ENCODE measurements at regions not wholly inside any gene's neighbourhood (a gene's known extent, or its start where the extent isn't known, plus 50 kb on each side); places are given as distances from the start of the nearest gene placed in this dataset.

DNA sequence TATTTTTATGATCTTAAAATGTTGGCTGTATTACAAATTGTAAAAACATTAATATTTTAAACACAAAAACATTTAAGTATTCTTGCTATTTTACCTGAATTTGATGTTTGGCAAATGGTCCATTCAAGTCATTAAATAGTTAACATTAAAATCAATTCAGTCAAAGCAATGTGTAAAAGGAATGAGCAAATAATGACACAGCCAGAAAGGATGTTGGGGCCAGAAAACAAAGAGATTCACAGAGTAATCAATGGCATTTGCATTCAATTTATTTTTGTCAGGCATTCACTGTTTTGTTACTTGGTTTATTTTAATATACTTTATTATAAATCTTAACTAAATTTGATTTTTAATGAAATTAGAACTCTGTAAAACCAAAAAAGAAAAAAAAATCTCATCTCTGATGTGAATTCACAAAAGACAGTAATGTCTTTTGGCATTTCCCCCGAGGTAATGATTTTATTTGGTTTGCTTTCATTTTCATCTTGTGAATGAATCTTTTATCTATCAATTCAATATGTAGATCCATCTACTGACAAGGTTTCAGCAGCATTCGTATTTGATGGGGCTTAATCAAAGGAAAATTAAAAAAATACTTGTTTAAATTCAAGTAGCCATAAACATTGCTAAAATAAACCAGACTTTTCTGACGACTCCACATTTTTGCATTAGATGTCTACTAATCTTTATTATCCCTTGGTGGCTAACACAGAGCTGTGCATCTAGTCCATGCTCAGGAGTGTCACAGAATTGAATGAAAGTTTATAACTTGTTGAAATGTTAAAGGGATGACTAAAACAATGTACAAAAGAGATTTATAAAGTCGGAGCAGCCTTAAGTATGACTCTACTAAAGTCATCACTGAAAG is 866.7 kb upstream of the GJE1 start:
- DNase-seq = no peak
- intact Hi-C loops (cut with DNase I) = no loop called here
- ATAC-seq (ENCODE audit: poor library complexity) = no peak

DNA sequence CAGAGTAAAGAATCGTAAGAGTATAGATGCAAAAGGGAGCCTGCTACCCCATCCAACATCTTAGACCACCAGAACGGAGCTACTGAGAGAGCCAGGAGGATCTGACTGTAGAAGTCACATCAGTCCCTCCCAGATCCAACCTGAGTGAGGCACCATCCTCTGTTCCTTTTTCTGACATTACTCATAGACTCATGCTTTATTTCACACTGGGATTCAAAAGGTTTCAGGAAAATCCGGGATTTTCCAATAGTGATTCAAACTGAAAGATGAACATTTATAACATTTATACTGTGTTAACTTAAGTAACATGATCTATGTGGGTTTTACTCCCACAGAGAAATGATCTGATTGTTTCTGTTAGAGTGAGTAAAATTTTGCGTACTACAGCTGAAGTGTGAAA is 868.6 kb upstream of the GJE1 start:
- intact Hi-C loops (cut with DNase I) = no loop called here
- no peak for ATAC-seq (ENCODE audit: poor library complexity)
- DNase-seq = no peak

DNA sequence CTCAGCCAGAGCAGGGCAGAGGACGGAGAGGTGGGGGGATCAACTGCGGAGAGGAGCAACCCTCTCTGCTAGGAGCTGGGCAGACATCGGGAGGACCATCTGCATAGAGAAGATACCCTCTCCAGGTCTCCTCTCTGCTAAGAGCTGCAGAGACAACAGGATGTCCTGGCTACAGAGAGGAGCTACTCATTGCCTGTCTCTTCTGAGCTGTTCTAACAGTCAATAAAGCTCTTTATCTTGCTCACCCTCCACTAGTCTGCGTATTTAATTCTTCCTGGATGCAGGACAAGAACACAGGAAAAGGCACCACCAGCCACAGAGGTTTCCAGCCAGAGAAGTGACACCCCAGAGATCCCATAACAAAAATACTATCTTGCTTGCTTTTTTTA is 871.1 kb upstream of the GJE1 start:
- DNase-seq (no peak), ATAC-seq (ENCODE audit: poor library complexity) (peak; percentile 50)
- intact Hi-C loops (cut with DNase I) = no loop called here

DNA sequence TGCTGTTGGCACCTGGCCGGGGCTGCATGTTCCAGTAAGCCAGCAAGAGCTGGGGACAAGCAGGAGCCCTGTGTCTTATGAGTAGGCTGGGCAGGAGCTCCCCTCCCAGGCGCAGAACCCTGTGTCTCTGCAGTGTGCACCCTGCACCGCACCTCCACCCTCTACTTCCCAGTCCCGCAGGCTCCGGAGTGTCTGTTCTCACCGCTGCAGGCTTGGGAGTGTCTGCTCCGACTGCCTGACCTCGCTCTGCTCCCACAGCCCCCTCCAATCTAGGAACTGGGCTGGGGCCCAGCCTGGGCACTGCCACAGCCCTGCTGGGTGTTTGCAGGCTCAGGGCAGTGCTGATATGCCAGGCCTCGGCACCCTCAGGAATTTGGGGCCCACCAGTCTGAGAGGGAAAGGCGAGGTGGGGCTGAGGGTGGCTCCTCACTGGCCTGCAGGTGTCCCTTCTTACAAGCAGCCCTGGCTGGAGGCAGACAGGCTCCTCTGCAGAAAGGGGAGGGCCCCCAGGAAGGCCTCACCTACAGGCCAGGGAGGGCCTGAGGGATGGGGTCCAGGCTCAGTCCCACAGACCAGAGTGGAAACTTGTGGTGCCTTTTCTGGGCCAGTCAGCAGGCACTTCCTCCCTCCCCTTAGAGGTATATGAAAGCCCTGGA is 871.6 kb upstream of the GJE1 start:
- intact Hi-C loops (cut with DNase I) = no loop called here
- DNase-seq (peak; percentile 62), ATAC-seq (ENCODE audit: poor library complexity) (peak; percentile 92)

DNA sequence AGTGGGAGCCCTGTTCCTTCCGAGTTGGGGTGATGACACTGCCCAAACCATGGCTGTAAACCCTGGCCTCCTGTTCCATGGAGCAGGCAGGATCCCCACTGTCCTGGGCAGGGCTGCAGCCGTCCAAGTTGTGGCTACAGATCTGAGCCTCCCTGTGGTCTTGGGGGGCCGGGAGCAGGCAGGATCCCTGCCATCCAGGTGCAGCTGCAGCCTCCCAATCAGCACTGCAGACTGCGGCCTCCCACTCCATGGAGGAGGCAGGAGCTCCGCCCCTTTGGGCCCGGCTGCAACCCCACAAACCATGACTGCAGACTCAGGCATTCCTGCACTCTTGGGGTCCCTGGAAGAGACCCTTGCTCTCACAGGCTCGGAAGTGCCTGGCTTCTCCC is 872.1 kb upstream of the GJE1 start:
- DNase-seq (peak; percentile 31), ATAC-seq (ENCODE audit: poor library complexity) (peak; percentile 40)
- intact Hi-C loops (cut with DNase I) = no loop called here

DNA sequence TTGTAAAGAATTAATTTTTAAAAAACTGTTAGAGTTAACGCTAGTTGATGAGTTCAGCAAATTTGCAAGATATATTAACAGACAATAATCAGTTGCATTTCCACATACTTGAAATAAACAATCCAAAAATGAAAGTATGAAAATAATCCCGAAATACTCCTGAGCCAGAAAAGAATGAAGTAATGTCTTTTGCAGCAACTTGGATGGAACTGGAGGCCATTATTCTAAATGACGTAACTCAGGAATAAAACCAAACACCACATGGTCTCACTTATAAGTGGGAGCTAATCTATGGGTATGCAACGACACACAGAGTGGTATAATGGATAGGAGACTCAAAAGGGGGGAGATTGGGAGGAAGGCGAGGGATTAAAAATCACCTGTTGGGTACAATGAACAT is 872.9 kb upstream of the GJE1 start:
- ATAC-seq (ENCODE audit: poor library complexity) = no peak
- no peak for DNase-seq
- intact Hi-C loops (cut with DNase I) = no loop called here

DNA sequence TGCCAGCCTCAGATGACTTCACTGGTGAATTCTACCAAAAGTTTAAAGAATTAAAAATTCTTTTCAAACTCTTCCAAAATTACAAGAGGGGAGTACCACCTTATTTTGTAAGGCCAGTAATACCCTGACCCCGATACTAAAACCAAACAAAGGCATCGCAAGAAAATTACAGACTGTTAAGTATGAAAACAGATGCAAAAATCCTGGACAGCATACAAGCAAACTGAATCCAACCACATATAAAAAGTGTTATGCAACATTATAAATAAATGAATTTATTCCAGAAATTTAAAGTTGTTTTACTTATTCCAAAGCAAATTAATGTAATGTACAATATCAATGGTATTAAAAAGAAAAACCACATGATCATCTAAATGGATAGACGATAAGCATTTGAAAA is 873.6 kb upstream of the GJE1 start:
- DNase-seq = no peak
- ATAC-seq (ENCODE audit: poor library complexity) = no peak
- intact Hi-C loops (cut with DNase I) = no loop called here

DNA sequence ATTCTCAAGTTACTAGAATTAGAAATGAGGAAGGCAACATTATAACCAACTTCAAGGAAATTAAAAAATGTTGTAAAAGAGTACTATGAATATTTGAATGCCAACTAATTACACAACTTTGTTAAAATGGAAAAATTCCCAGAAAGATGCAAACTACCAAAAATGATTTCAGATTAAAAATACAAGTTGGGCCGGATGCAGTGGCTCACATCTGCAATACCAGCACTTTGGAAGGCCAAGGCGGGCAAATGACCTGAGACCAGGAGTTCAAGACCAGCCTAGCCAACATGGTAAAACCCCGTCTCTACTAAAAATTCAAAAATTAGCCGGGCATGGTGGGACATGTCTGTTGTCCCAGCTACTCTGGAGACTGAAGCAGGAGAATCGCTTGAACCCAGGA is 874.2 kb upstream of the GJE1 start:
- intact Hi-C loops (cut with DNase I) = no loop called here
- no peak for ATAC-seq (ENCODE audit: poor library complexity)
- peak; percentile 39 for DNase-seq

DNA sequence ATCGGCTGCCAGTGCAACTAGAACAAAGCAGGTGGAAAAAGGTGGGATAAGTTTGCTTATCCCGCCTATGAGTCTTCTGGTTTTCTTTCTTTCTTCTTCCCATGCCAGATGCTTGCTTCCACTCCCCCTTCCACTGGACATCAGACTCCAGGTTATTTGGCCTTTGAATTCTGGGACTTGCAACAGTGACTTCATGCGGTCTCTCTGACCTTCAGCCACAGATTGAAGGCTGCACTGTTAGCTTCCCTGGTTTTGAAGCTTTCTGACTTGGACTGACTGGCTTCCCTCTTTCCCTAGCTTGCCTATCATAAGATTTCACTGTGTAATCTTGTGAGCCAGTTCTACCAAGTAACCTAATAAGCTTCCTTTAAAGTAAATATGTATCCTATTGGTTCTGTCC is 878.4 kb upstream of the GJE1 start:
- no peak for DNase-seq
- intact Hi-C loops (cut with DNase I) = no loop called here
- ATAC-seq (ENCODE audit: poor library complexity) = peak; percentile 12

DNA sequence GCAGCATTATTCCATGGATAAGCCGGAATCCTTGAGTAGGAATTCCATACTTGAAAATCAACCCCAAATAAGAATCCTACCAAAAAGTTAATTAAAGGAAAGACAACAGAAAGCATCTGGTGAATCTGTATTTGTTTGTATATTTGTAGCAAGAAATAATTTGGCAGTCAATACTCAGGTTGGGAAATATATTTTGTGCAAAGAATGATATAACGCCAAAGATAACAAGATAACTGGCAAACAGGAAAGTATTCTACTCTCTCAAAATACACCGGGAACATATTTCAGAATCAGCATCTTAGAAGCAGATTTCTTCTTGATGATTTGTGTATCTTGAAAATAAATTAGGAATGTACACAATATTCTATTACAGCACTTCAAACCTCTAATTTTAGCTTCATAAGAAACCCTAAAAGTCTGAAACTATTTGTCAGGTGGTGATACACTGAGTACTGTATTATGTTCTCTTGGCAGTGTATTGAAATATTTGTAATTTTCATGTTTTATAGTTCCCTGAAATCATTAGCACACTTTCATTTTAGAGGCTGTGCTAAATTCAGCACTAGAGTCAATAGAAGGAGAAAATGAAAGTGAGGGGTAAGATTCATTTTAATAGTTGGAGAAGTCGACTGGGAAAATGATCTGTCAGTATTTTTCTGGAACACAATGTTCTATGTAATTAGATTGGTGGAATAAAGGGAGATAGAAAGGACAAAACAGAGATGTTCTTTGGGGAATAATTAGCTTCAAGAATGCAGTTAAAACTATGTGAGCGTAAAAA is 879.7 kb upstream of the GJE1 start:
- intact Hi-C loops (cut with DNase I) = no loop called here
- ATAC-seq (ENCODE audit: poor library complexity) = peak; percentile 73
- no peak for DNase-seq

DNA sequence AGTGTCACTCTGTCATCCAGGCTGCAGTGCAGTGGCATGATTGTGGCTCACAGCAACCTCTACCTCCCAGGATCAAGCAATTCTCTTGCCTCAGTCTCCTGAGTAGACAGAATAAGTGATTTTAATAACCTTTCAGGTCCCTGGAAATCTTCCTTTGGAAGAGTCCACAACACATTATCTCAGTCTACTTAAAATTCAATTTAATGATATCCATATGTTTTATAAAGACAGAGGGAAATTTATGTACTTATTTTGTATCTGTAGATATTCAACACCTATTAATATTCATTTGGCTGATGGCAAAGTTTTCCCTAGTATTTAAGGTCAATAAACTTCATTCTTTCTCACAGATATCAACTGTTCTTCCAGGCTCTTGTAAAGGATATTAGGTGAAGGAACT is 881.4 kb upstream of the GJE1 start:
- no peak for ATAC-seq (ENCODE audit: poor library complexity)
- intact Hi-C loops (cut with DNase I) = no loop called here
- DNase-seq = no peak

DNA sequence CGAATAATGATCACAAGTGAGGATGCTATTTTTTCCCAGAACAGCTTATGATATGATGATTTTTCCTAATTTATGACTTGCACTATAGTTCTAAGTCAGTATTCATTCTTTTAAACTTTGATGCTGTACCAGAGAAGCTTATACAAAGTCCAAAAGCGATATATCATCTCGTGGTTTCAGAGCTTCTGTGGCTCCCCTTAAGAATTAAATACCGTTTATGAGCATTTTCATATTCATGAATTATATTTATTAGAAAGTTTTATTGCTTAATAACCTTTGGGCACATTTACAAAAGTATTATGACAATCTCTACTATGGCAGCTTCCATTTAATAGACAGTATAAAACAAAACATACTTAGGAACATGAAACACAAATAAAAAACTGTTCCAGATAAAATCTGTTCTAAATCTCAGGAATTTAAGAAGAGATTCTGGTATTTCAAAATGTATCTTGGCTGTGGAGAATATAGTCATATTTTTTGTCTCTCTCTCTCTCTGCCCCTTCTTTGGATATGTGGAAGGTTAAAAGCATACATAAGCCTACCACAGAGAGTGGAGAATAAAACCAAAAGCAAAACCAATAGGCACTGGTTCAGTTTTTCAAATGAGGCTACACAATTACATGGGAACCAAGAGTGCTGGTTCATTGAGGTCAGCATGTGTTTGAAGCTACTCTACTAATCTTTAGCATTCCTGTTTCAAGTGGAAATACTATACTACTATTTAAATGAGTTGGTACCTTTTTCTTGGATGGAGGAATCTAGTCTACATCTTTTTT is 884.5 kb upstream of the GJE1 start:
- intact Hi-C loops (cut with DNase I) = no loop called here
- ATAC-seq (ENCODE audit: poor library complexity) (no peak), DNase-seq (no peak)

DNA sequence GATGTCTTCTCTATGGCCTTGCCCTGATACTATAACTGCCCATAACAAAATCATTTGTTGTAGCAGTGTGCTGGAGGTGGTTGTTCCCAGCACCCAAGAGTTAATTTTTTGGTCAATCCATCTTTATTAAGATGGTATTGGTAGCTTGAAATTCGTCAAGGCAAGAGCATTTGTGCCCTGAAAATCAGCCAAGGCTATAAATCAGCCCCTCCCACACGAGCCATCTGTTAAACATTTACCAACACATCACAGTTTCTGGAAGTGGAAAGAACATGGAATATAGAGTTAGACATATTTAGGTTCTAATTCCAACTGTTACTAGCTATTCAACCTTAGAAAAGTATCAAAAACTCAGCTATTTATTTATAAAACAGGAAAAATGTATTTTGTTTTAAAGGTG is 888.4 kb upstream of the GJE1 start:
- ATAC-seq (ENCODE audit: poor library complexity) (no peak), DNase-seq (no peak)
- intact Hi-C loops (cut with DNase I) = no loop called here

DNA sequence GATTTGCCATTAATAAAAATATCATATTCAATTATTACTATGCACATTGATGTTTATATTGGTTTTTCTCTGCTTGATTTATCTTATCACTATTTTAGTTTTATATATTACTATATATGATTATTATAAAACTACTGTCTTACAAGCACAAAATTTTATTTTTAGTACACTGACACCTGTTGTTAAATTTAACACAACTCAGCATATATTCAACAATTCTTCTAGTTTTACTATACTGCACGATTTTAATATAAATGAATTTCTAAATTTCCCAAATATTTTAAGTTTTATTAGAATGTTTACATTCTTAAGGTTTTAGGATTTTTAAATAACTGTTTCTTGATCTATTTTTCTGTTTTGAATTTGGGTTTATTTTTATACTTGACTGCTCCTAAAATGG is 889.8 kb upstream of the GJE1 start:
- no peak for ATAC-seq (ENCODE audit: poor library complexity)
- DNase-seq = no peak
- intact Hi-C loops (cut with DNase I) = no loop called here

DNA sequence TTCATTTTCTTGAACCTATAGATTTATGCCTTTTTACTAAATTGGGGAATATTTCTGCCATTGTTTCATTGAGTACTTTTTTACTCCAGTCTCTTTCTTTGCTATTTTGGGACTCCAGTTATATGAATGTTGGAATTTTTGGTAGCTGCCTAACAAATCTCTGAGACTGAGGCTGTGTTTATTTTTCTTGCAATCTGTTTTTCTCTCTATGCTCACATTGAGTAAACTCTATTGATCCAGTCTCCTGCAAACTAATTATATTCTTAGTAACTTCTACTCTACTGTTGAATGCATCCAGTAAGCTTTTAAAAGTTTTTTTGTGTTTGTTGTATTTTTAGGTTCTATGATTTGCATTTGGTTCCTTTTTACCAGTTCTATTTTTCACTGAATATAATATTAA is 903.4 kb upstream of the GJE1 start:
- ATAC-seq (ENCODE audit: poor library complexity) (no peak), DNase-seq (no peak)
- intact Hi-C loops (cut with DNase I) = no loop called here

DNA sequence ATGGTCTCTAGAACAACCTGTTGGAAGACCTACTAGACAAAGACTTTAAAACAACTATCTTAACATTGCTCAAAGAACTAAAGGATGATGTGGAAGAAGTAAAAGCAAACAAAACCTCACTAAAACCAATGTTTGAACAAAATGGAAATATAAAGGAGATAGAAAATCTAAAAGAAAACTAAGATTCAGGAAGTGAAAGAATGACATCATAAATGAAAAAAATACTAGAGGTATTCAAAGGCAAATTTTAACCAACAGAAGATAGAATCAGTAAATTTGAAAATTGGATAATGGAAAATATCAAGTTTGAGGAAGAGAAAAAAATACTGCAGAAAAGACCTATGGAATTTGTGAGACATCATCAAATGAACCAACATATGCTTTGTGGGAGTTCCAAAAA is 914.1 kb upstream of the GJE1 start:
- DNase-seq (no peak), ATAC-seq (ENCODE audit: poor library complexity) (no peak)
- intact Hi-C loops (cut with DNase I) = no loop called here

DNA sequence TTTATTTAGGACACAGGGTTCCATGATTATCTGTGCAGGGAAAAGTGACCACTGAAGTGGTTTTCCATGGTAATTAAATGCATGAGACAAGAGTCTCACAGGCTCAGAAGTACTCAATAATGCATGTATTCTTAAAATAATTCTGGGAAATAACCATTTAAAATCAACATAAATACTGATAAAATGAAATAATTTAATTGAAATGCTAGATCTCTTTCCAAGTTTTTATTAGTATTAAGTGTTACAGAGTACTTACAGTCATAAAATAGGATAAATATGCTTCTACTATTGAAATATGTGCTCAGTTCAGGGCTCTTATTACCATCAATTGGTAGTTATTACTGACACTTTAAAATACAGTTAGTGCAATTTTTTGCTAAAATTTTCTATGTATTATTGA is 916.0 kb upstream of the GJE1 start:
- no peak for DNase-seq
- intact Hi-C loops (cut with DNase I) = no loop called here
- no peak for ATAC-seq (ENCODE audit: poor library complexity)

DNA sequence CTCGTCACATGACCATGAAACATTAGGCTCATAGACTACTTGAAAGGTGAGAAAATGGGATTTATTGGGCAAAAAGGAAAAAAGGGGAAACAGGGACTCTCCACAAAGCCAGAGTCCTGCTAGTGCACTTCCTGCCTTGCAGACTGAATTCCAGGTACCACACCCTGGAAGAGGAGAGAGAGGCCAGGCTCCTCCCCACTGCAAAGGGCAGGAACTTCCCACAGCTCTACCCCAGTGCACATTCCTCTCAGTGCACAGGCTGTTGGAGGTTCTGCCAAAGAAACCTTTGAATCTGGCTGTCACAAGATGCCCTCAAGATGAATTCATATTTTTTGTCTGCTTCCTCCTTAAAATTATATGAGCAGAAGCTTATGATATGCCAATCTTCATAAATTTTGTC is 920.4 kb upstream of the GJE1 start:
- ATAC-seq (ENCODE audit: poor library complexity) (no peak), DNase-seq (no peak)
- intact Hi-C loops (cut with DNase I) = no loop called here

DNA sequence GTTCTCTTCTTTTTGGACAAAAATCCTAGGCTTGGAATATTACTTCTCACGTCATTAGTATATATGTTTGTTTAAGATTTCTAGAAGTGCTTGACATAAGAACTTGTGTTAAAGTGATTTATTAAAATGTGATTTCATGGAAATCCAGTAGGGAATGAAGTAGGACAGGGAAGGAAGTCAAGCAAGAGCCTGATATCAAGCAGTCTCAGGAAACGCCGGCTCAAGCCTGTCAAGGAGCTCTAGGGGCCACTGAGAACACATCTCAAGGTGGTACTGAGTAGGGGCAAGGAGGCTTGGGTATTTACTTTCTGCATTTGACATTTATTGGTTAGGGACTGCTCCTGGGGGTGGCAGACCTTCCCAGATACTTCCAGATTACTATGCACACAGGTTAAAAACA is 920.9 kb upstream of the GJE1 start:
- intact Hi-C loops (cut with DNase I) = no loop called here
- no peak for ATAC-seq (ENCODE audit: poor library complexity)
- no peak for DNase-seq
